Neural cell (in vitro differentiated cells): ENCODE measurements at regions not wholly inside any gene's neighbourhood (a gene's known extent, or its start where the extent isn't known, plus 50 kb on each side); places are given as distances from the start of the nearest gene placed in this dataset.

ENCODE experiments used
- H2AFZ ChIP-seq: fragments of 200-600, 300-800 bp; sonication (generic), shearing (Covaris generic); 2 replicates; pipeline ENCODE4 v1.6.0; 2014; ENCODE audit warnings: low read depth, mild to moderate bottlenecking, antibody characterized with exemption, low read length, moderate library complexity
- H3F3A ChIP-seq: fragments of 200-600 bp; shearing (Covaris generic); 2 replicates; pipeline ENCODE4 v1.6.1; 2016; ENCODE audit warnings: mild to moderate bottlenecking, moderate library complexity, mixed read lengths, antibody characterized with exemption, low read length; ENCODE audit not compliant: insufficient read depth, poor library complexity, severe bottlenecking
- H3K27ac ChIP-seq: fragments of 200-600, 300-800 bp; sonication (generic), shearing (Covaris generic); 2 replicates; pipeline ENCODE4 v1.5.1; 2014; ENCODE audit warnings: mild to moderate bottlenecking, low read length, moderate library complexity
- H3K27me3 ChIP-seq: fragments of 300-800, 200-600 bp; sonication (generic), shearing (Covaris generic); 2 replicates; pipeline ENCODE4 v1.6.0; 2014; ENCODE audit warnings: mild to moderate bottlenecking, low read depth, low read length, moderate library complexity; ENCODE audit not compliant: insufficient read depth
- H3K36me3 ChIP-seq: fragments of 300-800, 200-600 bp; sonication (generic), shearing (Covaris generic); 2 replicates; pipeline ENCODE4 v1.5.1; 2014; ENCODE audit warnings: mild to moderate bottlenecking, antibody characterized with exemption, low read length, moderate library complexity; ENCODE audit not compliant: insufficient read depth
- H3K4me2 ChIP-seq: fragments of 300-800, 200-600 bp; sonication (generic), shearing (Covaris generic); 2 replicates; pipeline ENCODE4 v1.6.0; 2014; ENCODE audit warnings: mild to moderate bottlenecking, low read length
- H3K4me3 ChIP-seq: fragments of 300-800, 200-600 bp; sonication (generic), shearing (Covaris generic); 2 replicates; pipeline ENCODE4 v1.5.1; 2014; ENCODE audit warnings: mild to moderate bottlenecking, low read length, moderate library complexity
- H3K79me2 ChIP-seq: fragments of 200-600 bp; shearing (Covaris generic); replicated peaks from 2 replicates; pipeline ENCODE4 v1.6.0; 2014; ENCODE audit warnings: mild to moderate bottlenecking, low read length, moderate library complexity; ENCODE audit not compliant: insufficient read depth
- H3K9ac ChIP-seq: fragments of 300-800, 200-600 bp; sonication (generic), shearing (Covaris generic); 2 replicates; pipeline ENCODE4 v1.6.1; 2016; ENCODE audit warnings: mild to moderate bottlenecking, low read length, mixed read lengths
- H3K9me2 ChIP-seq: fragments of 200-600 bp; shearing (Covaris generic); 2 replicates; pipeline ENCODE4 v1.6.1; 2016; ENCODE audit warnings: mild to moderate bottlenecking, low read length, mixed read lengths; ENCODE audit not compliant: insufficient read depth
- H3K9me3 ChIP-seq: fragments of 200-600, 300-800 bp; sonication (generic), shearing (Covaris generic); 2 replicates; pipeline ENCODE4 v1.6.1; 2016; ENCODE audit warnings: mild to moderate bottlenecking, mixed run types, low read length, moderate library complexity, mixed read lengths
- H4K20me1 ChIP-seq: fragments of 200-600 bp; shearing (Covaris generic); 2 replicates; pipeline ENCODE4 v1.6.1; 2016; ENCODE audit warnings: mild to moderate bottlenecking, mixed run types; ENCODE audit not compliant: insufficient read depth
- EP300 ChIP-seq: fragments of 450-650 bp; conservative IDR thresholded peaks from 2 replicates; pipeline ENCODE4 v1.6.1; 2014; ENCODE audit warnings: antibody characterized with exemption, mild to moderate bottlenecking, moderate library complexity; ENCODE audit not compliant: poor library complexity, severe bottlenecking
- EZH2 ChIP-seq: fragments of 200-600, 300-800 bp; shearing (Covaris generic), sonication (generic); IDR thresholded peaks from 2 replicates; pipeline ENCODE4 v1.6.1; 2014; ENCODE audit warnings: antibody characterized with exemption, low read length, borderline replicate concordance, mild to moderate bottlenecking; ENCODE audit not compliant: insufficient read depth, poor library complexity, severe bottlenecking
- MXI1 ChIP-seq: fragments of 450-650 bp; conservative IDR thresholded peaks from 2 replicates; pipeline ENCODE4 v1.6.1; 2014; ENCODE audit warnings: antibody characterized with exemption, mild to moderate bottlenecking; ENCODE audit not compliant: poor library complexity, severe bottlenecking
- POLR2AphosphoS5 ChIP-seq: IDR thresholded peaks from 2 replicates; pipeline ENCODE4 v1.6.1; 2012
- RAD21 ChIP-seq: fragments of 450-650 bp; conservative IDR thresholded peaks from 2 replicates; pipeline ENCODE4 v1.6.1; 2014; ENCODE audit warnings: antibody characterized with exemption, mild to moderate bottlenecking, moderate library complexity
- REST ChIP-seq: IDR thresholded peaks from 2 replicates; pipeline ENCODE4 v1.6.1; 2012; ENCODE audit warnings: borderline replicate concordance
- SMC3 ChIP-seq: fragments of 450-650 bp; conservative IDR thresholded peaks from 2 replicates; pipeline ENCODE4 v1.6.1; 2014; ENCODE audit warnings: antibody characterized with exemption, mild to moderate bottlenecking, moderate library complexity; ENCODE audit not compliant: poor library complexity
- TAF1 ChIP-seq: IDR thresholded peaks from 2 replicates; pipeline ENCODE4 v1.6.1; 2012; ENCODE audit warnings: low read depth
- TF ChIP-seq, protein P1 (sequence below): fragments of 450-650 bp; IDR thresholded peaks from 2 replicates; pipeline ENCODE4 v1.5.1; 2014; ENCODE audit warnings: antibody characterized with exemption, mild to moderate bottlenecking, moderate library complexity; ENCODE audit not compliant: poor library complexity, severe bottlenecking

GRCh38 chr14:53841109-53842099 is 115.2 kb downstream of the BMP4 start:
- TF ChIP-seq, protein P1, sequence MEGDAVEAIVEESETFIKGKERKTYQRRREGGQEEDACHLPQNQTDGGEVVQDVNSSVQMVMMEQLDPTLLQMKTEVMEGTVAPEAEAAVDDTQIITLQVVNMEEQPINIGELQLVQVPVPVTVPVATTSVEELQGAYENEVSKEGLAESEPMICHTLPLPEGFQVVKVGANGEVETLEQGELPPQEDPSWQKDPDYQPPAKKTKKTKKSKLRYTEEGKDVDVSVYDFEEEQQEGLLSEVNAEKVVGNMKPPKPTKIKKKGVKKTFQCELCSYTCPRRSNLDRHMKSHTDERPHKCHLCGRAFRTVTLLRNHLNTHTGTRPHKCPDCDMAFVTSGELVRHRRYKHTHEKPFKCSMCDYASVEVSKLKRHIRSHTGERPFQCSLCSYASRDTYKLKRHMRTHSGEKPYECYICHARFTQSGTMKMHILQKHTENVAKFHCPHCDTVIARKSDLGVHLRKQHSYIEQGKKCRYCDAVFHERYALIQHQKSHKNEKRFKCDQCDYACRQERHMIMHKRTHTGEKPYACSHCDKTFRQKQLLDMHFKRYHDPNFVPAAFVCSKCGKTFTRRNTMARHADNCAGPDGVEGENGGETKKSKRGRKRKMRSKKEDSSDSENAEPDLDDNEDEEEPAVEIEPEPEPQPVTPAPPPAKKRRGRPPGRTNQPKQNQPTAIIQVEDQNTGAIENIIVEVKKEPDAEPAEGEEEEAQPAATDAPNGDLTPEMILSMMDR = no peak
- TF ChIP-seq MXI1 (no peak), POLR2AphosphoS5 (no peak), REST (no peak), RAD21 (no peak), EP300 (no peak), TAF1 (no peak)
- Histone ChIP-seq H3K79me2 (no peaks in the 10 kb centered on the region), H3K4me2 (no peak overlapping the region), H3K27me3 (no peaks in the 10 kb centered on the region), H3K36me3 (no peaks in the 10 kb centered on the region), H3K9me2 (no peaks in the 10 kb centered on the region), H3K4me3 (no peak overlapping the region), H3K27ac (no peak overlapping the region), H4K20me1 (no peaks in the 10 kb centered on the region), H3K9ac (no peak overlapping the region), H3K9me3 (no peaks in the 10 kb centered on the region), H2AFZ (no peak overlapping the region), H3F3A (no peaks in the 10 kb centered on the region)

DNA sequence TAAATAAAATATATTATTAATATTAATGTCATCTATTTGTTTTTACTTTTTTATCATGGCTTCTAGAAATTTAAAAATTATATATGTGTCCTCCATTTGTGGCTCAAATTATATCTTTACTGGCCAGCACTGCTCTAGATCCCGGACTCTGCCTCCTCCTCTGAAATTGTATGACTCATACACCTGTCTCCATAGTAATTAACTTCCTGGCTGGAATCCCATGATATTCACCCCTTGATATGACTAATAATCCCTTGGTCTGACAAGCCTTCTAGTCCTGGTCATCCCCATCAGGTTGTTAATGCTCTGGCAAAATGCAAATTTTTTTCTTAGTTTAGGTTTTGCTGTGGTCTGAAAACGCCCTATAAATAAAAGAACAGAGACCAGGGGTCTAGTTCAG is 116.2 kb downstream of the BMP4 start:
- Histone ChIP-seq H3K4me3 (no peak overlapping the region), H3K4me2 (no peak overlapping the region), H4K20me1 (no peaks in the 10 kb centered on the region), H3K9me3 (no peaks in the 10 kb centered on the region), H3K79me2 (no peaks in the 10 kb centered on the region), H3K27ac (no peak overlapping the region), H3K9ac (no peak overlapping the region), H3K27me3 (no peaks in the 10 kb centered on the region), H3F3A (no peaks in the 10 kb centered on the region), H3K36me3 (no peaks in the 10 kb centered on the region), H3K9me2 (no peaks in the 10 kb centered on the region), H2AFZ (no peak overlapping the region)
- no peak for TF ChIP-seq POLR2AphosphoS5
- no peak for TF ChIP-seq RAD21
- TF ChIP-seq MXI1 = no peak
- TF ChIP-seq, protein P1 = no peak
- no peak for TF ChIP-seq SMC3
- TF ChIP-seq TAF1 = no peak
- TF ChIP-seq REST = no peak
- no peak for TF ChIP-seq EP300
- TF ChIP-seq EZH2 = no peak
